B cell (primary cell): ENCODE measurements at regions not wholly inside any gene's neighbourhood (a gene's known extent, or its start where the extent isn't known, plus 50 kb on each side); places are given as distances from the start of the nearest gene placed in this dataset.

ENCODE experiments used
- CTCF ChIP-seq: fragments of 200-600 bp; IDR thresholded peaks from one replicate; pipeline ENCODE4 v1.8.0; 2022; ENCODE audit warnings: antibody characterized with exemption, mild to moderate bottlenecking
- EZH2 ChIP-seq: IDR thresholded peaks from 2 replicates; pipeline ENCODE4 v1.6.1; 2012; ENCODE audit warnings: borderline replicate concordance, low read depth, mild to moderate bottlenecking, moderate library complexity, low read length; ENCODE audit not compliant: insufficient read depth, poor library complexity, severe bottlenecking

DNA sequence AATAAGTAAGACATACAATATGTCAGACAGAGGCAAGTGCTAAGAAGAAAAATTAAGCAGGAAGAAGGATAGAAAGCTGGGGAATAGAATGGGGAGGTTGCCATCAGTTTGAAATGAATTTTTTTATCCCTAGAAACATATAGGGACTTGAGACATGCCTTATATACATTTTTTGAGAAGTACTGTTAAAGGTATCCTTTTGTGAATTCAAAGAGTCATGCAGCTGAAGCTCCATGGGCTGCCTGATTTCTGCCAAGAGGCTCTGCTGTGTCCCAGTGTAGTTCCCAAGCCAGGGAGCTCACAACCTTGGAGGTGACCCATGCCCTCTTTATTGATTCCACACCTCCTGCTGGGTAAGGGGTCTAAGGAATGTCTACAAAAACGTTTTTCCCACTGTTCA, 564.6 kb upstream of the DIPK2B start:
- TF ChIP-seq CTCF, result no peak
- TF ChIP-seq EZH2, result no peak
